Choroid plexus epithelial cell (primary cell): ENCODE measurements at regions not wholly inside any gene's neighbourhood (a gene's known extent, or its start where the extent isn't known, plus 50 kb on each side); places are given as distances from the start of the nearest gene placed in this dataset.
A peak's percentile ranks its signal among the peaks of the same experiment; 100 is the strongest.
"Not testable (repeated sequence)": the region's sequence is repeated elsewhere in the genome, so short reads cannot be mapped to it uniquely, and the experiment has no call there.

Source experiments
- DNase-seq: peaks from one replicate; pipeline ENCODE4 v3.0.0-alpha.2; 2010; ENCODE audit warnings: low read depth
- H3K4me3 ChIP-seq: 2 replicates; pipeline ENCODE4 v1.5.1; 2011; ENCODE audit warnings: low read depth, mild to moderate bottlenecking, control low read depth, low read length, moderate library complexity
- TF ChIP-seq, protein P1 (sequence below): conservative IDR thresholded peaks from 2 replicates; pipeline ENCODE4 v1.5.1; 2011; ENCODE audit warnings: low read depth, mild to moderate bottlenecking, control low read depth, inconsistent platforms, low read length, moderate library complexity

GRCh38 chr19:14328406-14328805 lies 52.8 kb upstream of the ADGRE5 start:
- DNase-seq, result no peak
- no peak overlapping the region for H3K4me3 ChIP-seq
- TF ChIP-seq, protein P1, sequence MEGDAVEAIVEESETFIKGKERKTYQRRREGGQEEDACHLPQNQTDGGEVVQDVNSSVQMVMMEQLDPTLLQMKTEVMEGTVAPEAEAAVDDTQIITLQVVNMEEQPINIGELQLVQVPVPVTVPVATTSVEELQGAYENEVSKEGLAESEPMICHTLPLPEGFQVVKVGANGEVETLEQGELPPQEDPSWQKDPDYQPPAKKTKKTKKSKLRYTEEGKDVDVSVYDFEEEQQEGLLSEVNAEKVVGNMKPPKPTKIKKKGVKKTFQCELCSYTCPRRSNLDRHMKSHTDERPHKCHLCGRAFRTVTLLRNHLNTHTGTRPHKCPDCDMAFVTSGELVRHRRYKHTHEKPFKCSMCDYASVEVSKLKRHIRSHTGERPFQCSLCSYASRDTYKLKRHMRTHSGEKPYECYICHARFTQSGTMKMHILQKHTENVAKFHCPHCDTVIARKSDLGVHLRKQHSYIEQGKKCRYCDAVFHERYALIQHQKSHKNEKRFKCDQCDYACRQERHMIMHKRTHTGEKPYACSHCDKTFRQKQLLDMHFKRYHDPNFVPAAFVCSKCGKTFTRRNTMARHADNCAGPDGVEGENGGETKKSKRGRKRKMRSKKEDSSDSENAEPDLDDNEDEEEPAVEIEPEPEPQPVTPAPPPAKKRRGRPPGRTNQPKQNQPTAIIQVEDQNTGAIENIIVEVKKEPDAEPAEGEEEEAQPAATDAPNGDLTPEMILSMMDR, result no peak

- H3K4me3 ChIP-seq, DNase-seq: not testable (repeated sequence)
Observed at GRCh38 chr19:14327061-14327460, 54.2 kb upstream of the ADGRE5 start.

DNA sequence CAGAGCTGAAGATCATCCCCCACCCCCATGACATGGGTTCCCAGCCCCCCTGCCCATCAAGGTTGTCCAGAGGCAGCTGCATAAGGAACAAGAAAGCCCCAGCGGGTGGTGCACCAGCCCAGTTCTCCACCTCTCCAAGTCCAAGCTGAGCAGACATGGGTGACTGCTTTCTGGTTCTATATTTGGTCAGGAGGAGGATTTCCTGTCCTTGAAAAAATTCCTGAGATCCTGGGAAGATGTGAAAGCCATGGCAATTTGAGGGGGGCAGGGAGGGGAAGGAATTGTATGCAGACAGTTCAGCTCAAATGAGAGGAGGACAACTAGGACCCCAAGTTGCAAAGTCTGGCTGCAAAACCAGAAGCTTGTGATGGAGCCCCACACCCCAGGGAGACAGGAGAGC lies 55.4 kb upstream of the ADGRE5 start:
- TF ChIP-seq, protein P1, result no peak
- no peak for DNase-seq
- H3K4me3 ChIP-seq, result no peak overlapping the region

DNA sequence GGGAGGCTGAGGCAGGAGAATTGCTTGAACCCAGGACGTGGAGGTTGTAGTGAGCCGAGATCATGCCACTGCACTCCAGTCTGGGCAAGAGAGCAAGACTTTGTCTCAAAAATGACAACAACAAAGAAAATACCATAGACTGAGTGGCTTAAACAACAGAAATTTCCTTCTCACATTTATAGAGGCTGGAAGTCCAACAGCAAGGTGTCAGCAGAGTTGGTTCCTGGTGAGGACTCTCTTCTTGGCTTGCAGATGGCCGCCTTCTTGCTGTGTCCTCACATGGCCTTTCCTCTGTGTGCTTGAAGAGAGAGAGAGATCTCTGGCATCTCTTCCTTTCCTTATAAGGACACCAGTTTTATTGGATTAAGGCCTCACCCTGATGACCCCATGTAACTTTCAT lies 56.1 kb upstream of the ADGRE5 start:
- DNase-seq, result no peak
- TF ChIP-seq, protein P1, result no peak
- H3K4me3 ChIP-seq, result no peak overlapping the region

DNA sequence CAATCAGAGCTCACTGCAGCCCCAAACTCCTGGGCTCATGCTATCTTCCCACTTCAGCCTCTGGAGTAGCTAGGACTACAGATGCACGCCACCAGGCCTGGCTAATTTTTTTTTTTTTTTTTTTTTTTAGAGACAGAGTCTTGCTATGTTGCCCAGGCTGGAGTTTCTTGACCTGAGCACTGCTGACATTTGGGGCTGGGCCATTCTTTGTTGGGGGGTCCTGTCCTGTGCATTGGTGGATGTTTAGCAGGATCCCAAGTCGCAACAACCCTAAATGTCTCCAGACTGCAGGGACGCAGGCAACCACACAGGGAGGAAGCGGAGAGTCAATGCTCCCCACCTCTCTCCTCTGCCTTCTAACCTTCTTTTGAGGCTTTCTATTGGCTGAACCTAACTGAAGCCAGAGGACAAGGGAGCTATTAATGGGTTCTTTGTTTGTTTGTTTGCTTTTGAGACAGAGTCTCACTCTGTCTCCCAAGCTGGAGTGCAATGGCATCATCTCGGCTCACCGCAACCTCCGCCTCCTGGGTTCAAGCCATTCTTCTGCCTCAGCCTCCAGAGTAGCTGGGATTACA lies 58.3 kb upstream of the ADGRE5 start:
- DNase-seq, result no peak
- TF ChIP-seq, protein P1, result no peak

DNA sequence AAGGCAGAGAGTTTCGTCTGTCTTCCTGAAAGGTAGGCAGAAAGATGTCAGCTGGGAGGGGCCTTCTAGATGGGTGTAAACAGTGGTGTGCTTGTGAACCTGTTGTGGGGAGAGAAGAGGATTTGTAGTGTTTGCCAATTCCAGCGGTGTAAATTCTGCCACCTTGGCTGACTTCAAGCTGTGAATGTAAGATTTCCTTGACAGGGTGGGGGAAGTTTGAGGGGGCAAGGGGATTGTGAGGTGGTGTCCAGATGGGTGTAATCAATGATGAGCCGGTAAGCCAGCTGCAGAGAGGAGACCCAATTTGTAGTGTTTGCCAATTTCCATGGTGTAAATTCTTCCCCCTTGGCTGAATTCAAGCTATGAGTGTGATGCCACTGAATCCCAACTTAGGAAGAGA lies 61.0 kb upstream of the ADGRE5 start:
- H3K4me3 ChIP-seq, result no peak overlapping the region
- TF ChIP-seq, protein P1, result no peak
- DNase-seq, result no peak

More for the DNA sequence above, 58.3 kb upstream of the ADGRE5 start:
- H3K4me3 ChIP-seq, result no peak overlapping the region

GRCh38 chr19:14319720-14320119 lies 61.5 kb upstream of the ADGRE5 start:
- DNase-seq, H3K4me3 ChIP-seq: not testable (repeated sequence)

DNA sequence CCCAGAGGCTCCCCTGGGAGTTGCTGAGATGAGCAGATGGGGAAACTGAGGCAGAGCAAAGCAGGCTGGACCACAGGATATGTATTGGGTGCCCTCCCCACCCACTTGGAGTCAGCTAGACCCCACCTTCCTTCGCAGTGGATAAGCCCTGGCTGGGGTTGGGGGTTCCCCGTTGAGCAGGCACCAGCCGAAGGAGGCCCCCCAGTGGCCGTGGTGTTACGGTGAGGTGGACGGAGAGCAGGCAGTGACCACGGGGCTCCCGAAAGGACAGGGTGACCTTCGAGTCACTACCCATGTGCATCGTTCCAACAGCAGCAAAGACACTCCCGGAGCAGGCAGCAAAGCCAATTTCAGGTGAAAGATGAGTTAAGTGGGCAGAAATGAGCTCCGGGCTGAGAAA lies 62.4 kb upstream of the ADGRE5 start:
- DNase-seq, result peak; percentile 7
- H3K4me3 ChIP-seq, result no peak overlapping the region
- TF ChIP-seq, protein P1, result peak; percentile 52
